ENCODE measurements at regions not wholly inside any gene's neighbourhood (a gene's known extent, or its start where the extent isn't known, plus 50 kb on each side); places are given as distances from the start of the nearest gene placed in this dataset.

- TF ChIP-seq CTCF (IDR thresholded peaks at IDR 0.05) (no peak), POLR2A (IDR thresholded peaks at IDR 0.05) (no peak)
Measured at GRCh38 chr1:244160455-244161235, 109.6 kb downstream of the ZBTB18 start.
